SK-N-SH (cell line): ENCODE measurements at regions not wholly inside any gene's neighbourhood (a gene's known extent, or its start where the extent isn't known, plus 50 kb on each side); places are given as distances from the start of the nearest gene placed in this dataset.

Source experiments
- EP300 ChIP-seq, 2 experiments: IDR thresholded peaks; 2 replicates each; pipeline versions ENCODE4 v1.4.0 to v1.6.1; 2012; ENCODE audit warnings: borderline replicate concordance in 1 of 2, low read depth in 1 of 2, low read length in 1 of 2
- JUND ChIP-seq: IDR thresholded peaks from 2 replicates; pipeline ENCODE4 v1.4.0; 2012
- MEF2A ChIP-seq: IDR thresholded peaks from 2 replicates; pipeline ENCODE4 v1.4.0; 2012; ENCODE audit warnings: low read depth, borderline replicate concordance
- POLR2AphosphoS5 ChIP-seq: IDR thresholded peaks from 2 replicates; pipeline ENCODE4 v1.6.1; 2012; ENCODE audit warnings: low read depth, low read length
- SMC3 ChIP-seq: IDR thresholded peaks from 2 replicates; pipeline ENCODE4 v1.6.1; 2012; ENCODE audit warnings: low read depth, low read length, improper control_type of control experiment
- TAF1 ChIP-seq: IDR thresholded peaks from 2 replicates; pipeline ENCODE4 v1.6.1; 2012; ENCODE audit warnings: low read depth, mild to moderate bottlenecking, low read length, moderate library complexity, borderline replicate concordance
- TCF12 ChIP-seq: IDR thresholded peaks from 2 replicates; pipeline ENCODE4 v1.4.0; 2012
- TEAD4 ChIP-seq: IDR thresholded peaks from 2 replicates; pipeline ENCODE4 v1.4.0; 2012; ENCODE audit warnings: mild to moderate bottlenecking, borderline replicate concordance; ENCODE audit not compliant: insufficient read depth
- YY1 ChIP-seq: IDR thresholded peaks from 2 replicates; pipeline ENCODE4 v1.4.0; 2012; ENCODE audit warnings: low read depth, mild to moderate bottlenecking
- TF ChIP-seq, protein P1 (sequence below): fragments of 200-600 bp; sonication (generic); IDR thresholded peaks from 2 replicates; pipeline ENCODE4 v1.6.1; 2017; ENCODE audit warnings: antibody characterized with exemption, mild to moderate bottlenecking, moderate library complexity
- TF ChIP-seq, protein P2 (sequence below): fragments of 150-350 bp; IDR thresholded peaks from 2 replicates; pipeline ENCODE4 v1.6.1; 2017; ENCODE audit warnings: antibody characterized with exemption, low read length, low read depth, borderline replicate concordance
- TF ChIP-seq, protein P3 (sequence below): fragments of 150-350 bp; IDR thresholded peaks from 2 replicates; pipeline ENCODE4 v1.6.1; 2016; ENCODE audit warnings: mild to moderate bottlenecking, low read depth, low read length
- TF ChIP-seq, protein P4 (sequence below): IDR thresholded peaks from 2 replicates; pipeline ENCODE4 v1.4.0; 2012; ENCODE audit warnings: low read depth, borderline replicate concordance
- TF ChIP-seq, protein P5 (sequence below): IDR thresholded peaks from 2 replicates; pipeline ENCODE4 v1.4.0; 2012; ENCODE audit warnings: low read depth

DNA sequence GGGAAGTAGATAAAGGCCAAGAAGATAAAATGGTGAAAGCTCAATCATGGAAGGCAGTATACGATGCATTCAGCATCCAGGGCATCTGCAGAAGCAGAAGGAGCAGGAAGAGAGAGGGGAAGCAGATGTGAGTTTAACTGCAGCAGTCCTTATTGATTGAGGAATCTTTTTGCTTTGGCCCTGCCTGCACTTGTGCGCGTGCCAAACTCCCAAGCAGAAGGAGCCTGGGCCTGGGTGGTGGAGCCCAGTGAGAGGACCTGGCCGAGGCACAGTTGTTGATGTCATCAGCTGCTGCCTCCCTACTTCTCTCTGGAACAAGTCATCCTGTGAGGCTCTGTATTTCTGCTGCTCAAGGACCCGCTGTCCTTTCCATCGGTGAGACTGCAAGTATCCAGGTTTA lies 65.5 kb upstream of the ROPN1 start:
- no peak for TF ChIP-seq EP300 (IDR thresholded peaks at IDR 0.05; ENCODE audit: borderline replicate concordance in 1 of 2, low read depth in 1 of 2, low read length in 1 of 2)
- TF ChIP-seq SMC3 = no peak
- TF ChIP-seq TCF12 = no peak
- TF ChIP-seq, protein P1, sequence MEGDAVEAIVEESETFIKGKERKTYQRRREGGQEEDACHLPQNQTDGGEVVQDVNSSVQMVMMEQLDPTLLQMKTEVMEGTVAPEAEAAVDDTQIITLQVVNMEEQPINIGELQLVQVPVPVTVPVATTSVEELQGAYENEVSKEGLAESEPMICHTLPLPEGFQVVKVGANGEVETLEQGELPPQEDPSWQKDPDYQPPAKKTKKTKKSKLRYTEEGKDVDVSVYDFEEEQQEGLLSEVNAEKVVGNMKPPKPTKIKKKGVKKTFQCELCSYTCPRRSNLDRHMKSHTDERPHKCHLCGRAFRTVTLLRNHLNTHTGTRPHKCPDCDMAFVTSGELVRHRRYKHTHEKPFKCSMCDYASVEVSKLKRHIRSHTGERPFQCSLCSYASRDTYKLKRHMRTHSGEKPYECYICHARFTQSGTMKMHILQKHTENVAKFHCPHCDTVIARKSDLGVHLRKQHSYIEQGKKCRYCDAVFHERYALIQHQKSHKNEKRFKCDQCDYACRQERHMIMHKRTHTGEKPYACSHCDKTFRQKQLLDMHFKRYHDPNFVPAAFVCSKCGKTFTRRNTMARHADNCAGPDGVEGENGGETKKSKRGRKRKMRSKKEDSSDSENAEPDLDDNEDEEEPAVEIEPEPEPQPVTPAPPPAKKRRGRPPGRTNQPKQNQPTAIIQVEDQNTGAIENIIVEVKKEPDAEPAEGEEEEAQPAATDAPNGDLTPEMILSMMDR = no peak
- TF ChIP-seq TAF1 = no peak
- no peak for TF ChIP-seq YY1
- TF ChIP-seq, protein P2, sequence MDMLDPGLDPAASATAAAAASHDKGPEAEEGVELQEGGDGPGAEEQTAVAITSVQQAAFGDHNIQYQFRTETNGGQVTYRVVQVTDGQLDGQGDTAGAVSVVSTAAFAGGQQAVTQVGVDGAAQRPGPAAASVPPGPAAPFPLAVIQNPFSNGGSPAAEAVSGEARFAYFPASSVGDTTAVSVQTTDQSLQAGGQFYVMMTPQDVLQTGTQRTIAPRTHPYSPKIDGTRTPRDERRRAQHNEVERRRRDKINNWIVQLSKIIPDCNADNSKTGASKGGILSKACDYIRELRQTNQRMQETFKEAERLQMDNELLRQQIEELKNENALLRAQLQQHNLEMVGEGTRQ = no peak
- TF ChIP-seq MEF2A = no peak
- TF ChIP-seq, protein P3, sequence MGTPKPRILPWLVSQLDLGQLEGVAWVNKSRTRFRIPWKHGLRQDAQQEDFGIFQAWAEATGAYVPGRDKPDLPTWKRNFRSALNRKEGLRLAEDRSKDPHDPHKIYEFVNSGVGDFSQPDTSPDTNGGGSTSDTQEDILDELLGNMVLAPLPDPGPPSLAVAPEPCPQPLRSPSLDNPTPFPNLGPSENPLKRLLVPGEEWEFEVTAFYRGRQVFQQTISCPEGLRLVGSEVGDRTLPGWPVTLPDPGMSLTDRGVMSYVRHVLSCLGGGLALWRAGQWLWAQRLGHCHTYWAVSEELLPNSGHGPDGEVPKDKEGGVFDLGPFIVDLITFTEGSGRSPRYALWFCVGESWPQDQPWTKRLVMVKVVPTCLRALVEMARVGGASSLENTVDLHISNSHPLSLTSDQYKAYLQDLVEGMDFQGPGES = no peak
- TF ChIP-seq, protein P4, sequence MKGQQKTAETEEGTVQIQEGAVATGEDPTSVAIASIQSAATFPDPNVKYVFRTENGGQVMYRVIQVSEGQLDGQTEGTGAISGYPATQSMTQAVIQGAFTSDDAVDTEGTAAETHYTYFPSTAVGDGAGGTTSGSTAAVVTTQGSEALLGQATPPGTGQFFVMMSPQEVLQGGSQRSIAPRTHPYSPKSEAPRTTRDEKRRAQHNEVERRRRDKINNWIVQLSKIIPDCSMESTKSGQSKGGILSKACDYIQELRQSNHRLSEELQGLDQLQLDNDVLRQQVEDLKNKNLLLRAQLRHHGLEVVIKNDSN = no peak
- TF ChIP-seq TEAD4 = no peak
- no peak for TF ChIP-seq POLR2AphosphoS5
- TF ChIP-seq, protein P5, sequence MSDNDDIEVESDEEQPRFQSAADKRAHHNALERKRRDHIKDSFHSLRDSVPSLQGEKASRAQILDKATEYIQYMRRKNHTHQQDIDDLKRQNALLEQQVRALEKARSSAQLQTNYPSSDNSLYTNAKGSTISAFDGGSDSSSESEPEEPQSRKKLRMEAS = no peak
- TF ChIP-seq JUND = no peak
